Retinal pigment epithelial cell (primary cell): ENCODE measurements at regions not wholly inside any gene's neighbourhood (a gene's known extent, or its start where the extent isn't known, plus 50 kb on each side); places are given as distances from the start of the nearest gene placed in this dataset.

Experiments used
- DNase-seq: peaks from one replicate; pipeline ENCODE4 v3.0.0-alpha.2; 2010; ENCODE audit warnings: low read depth
- H3K4me3 ChIP-seq: 2 replicates; pipeline ENCODE4 v1.5.1; 2011; ENCODE audit warnings: mild to moderate bottlenecking, low read length, control low read depth, moderate library complexity
- CTCF ChIP-seq: conservative IDR thresholded peaks from 2 replicates; pipeline ENCODE4 v1.5.1; 2011; ENCODE audit warnings: low read depth, low read length, control low read depth, inconsistent platforms

GRCh38 chr2:2590141-2590540 lies 259.1 kb upstream of the MYT1L start:
- DNase-seq = no peak
- no peak overlapping the region for H3K4me3 ChIP-seq
- no peak for TF ChIP-seq CTCF

- no peak for DNase-seq
- no peak for TF ChIP-seq CTCF
- no peak overlapping the region for H3K4me3 ChIP-seq
These were observed 257.7 kb upstream of the MYT1L start for GRCh38 chr2:2588777-2589176.

GRCh38 chr2:2587354-2587753 lies 256.3 kb upstream of the MYT1L start:
- no peak for TF ChIP-seq CTCF
- H3K4me3 ChIP-seq = no peak overlapping the region
- DNase-seq = no peak

- no peak for DNase-seq
- no peak overlapping the region for H3K4me3 ChIP-seq
- no peak for TF ChIP-seq CTCF
These were observed 255.9 kb upstream of the MYT1L start for GRCh38 chr2:2586931-2587330.

GRCh38 chr2:2586068-2586776 lies 255.1 kb upstream of the MYT1L start:
- TF ChIP-seq CTCF = no peak
- DNase-seq = no peak
- H3K4me3 ChIP-seq = no peak overlapping the region

GRCh38 chr2:2582998-2583545 lies 252.0 kb upstream of the MYT1L start:
- no peak for TF ChIP-seq CTCF
- H3K4me3 ChIP-seq = no peak overlapping the region
- DNase-seq = no peak
